ENCODE measurements at regions not wholly inside any gene's neighbourhood (a gene's known extent, or its start where the extent isn't known, plus 50 kb on each side); places are given as distances from the start of the nearest gene placed in this dataset.
"Not testable (repeated sequence)": the region's sequence is repeated elsewhere in the genome, so short reads cannot be mapped to it uniquely, and the experiment has no call there.

DNA sequence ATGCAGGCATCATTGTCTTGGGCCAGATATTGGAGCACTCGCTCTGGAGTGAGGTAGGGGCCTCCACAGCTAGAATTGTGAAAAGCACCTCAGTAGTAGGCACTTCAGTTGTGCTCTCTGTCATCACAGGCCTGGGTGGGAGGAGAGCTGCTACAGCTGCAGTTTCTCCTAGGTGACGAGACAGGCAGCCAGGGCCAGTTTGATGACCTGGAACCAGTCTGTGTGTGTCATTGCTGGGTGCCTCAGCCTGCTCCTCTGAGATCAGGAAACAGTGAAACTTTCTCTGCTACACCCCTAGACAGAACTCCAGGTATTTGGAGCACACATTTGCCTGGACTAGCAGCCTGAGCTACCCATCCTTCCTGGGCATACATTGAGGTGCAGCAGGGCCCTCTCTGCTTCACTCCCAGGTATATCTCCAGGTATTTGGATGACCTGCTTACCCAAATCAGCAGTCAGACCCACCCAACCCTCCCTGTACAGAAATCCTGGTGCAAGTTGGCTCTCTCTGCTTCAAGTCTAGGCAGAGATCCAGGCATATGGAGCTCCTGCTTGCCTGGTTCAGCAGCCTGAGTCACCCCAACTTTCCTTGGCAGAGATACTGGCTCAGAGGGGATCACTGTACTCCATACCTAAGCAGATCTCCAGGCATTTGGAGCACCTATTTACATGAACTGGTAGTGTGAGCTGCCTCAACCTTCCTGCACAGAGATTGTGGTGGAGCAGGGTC lies 54.3 kb upstream of the SGO1 start:
- H3K4me1 Mint-ChIP-seq: no peaks in the 10 kb centered on the region
- DNase-seq: no peak
- H3K4me3 Mint-ChIP-seq: no peak overlapping the region
- H3K36me3 Mint-ChIP-seq: peaks cover 0 to 4% (median 3%) of the 10 kb centered on the region in 3 donors
- peaks cover 2 to 8% (median 4%) of the 10 kb centered on the region in 3 donors for H3K27me3 Mint-ChIP-seq (ENCODE audit: low read depth in 3 of 3)
- peaks cover 0 to 2% (median 0%) of the 10 kb centered on the region in 6 donors for H3K9me3 Mint-ChIP-seq
- no peak overlapping the region for H3K27ac Mint-ChIP-seq

DNA sequence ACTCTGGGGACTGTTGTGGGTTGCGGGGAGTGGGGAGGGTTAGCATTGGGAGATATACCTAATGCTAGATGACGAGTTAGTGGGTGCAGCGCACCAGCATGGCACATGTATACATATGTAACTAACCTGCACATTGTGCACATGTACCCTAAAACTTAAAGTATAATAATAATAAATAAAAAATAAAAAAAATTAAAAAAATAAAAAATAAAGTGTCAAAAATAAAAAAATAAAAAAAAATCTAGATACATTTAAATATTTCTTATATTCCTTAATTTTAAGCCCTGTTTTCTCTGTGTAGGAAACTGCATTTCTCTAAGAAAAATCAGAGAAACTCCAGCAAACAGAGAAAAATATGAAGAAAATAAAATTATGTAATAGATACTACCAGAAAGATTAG lies 52.2 kb upstream of the SGO1 start:
- not testable (repeated sequence) for H3K9me3 Mint-ChIP-seq; H3K36me3 Mint-ChIP-seq; H3K4me3 Mint-ChIP-seq; H3K4me1 Mint-ChIP-seq; H3K27me3 Mint-ChIP-seq (ENCODE audit: low read depth in 3 of 3); DNase-seq; H3K27ac Mint-ChIP-seq

DNA sequence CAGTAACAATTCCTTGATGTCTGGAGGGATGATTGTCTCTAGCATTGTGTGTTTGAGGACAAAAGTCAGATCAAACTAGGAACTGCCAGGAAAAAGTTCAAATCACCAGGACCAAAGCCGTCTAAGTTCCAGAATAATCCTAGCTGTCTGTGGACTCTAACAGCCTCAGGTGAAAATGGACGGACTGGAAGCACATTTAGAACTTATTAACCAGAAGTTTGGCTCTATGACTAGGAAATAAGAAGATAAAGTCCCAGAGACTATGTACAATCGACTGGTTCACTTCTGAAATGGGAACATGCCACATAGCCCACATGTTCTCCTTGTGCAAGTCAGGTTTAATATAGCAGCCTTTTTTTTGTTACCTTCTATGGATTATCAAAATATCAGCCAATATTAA lies 50.6 kb upstream of the SGO1 start:
- peaks cover 0 to 2% (median 2%) of the 10 kb centered on the region in 3 donors for H3K27me3 Mint-ChIP-seq (ENCODE audit: low read depth in 3 of 3)

More for the DNA sequence above, 50.6 kb upstream of the SGO1 start:
- H3K27ac Mint-ChIP-seq: no peak overlapping the region
- H3K4me1 Mint-ChIP-seq: no peaks in the 10 kb centered on the region
- peaks cover 0 to 3% (median 0%) of the 10 kb centered on the region in 3 donors for H3K36me3 Mint-ChIP-seq
- H3K9me3 Mint-ChIP-seq: peaks cover 0 to 4% (median 0%) of the 10 kb centered on the region in 6 donors
- no peak for DNase-seq
- no peak overlapping the region for H3K4me3 Mint-ChIP-seq
